Progenitor cell of endocrine pancreas (in vitro differentiated cells): ENCODE measurements at regions not wholly inside any gene's neighbourhood (a gene's known extent, or its start where the extent isn't known, plus 50 kb on each side); places are given as distances from the start of the nearest gene placed in this dataset.

Experiments used
- DNase-seq: peaks from one replicate; pipeline ENCODE4 v3.0.0; 2021; ENCODE audit warnings: low spot score; ENCODE audit not compliant: unreplicated experiment
- H3K27ac Mint-ChIP-seq: 2 replicates; pipeline ENCODE4 v1.8.0; 2021; ENCODE audit warnings: mild to moderate bottlenecking, moderate library complexity, mixed read lengths
- H3K27me3 Mint-ChIP-seq: 2 replicates; pipeline ENCODE4 v1.8.0; 2021; ENCODE audit warnings: mixed read lengths
- H3K36me3 Mint-ChIP-seq: 2 replicates; pipeline ENCODE4 v1.8.0; 2022; ENCODE audit warnings: mixed read lengths; ENCODE audit not compliant: insufficient read depth
- H3K4me1 Mint-ChIP-seq: 2 replicates; pipeline ENCODE4 v1.8.0; 2021; ENCODE audit warnings: low read depth, mixed read lengths
- H3K4me3 Mint-ChIP-seq: 2 replicates; pipeline ENCODE4 v1.8.0; 2021; ENCODE audit warnings: low read depth, mild to moderate bottlenecking, moderate library complexity, mixed read lengths
- H3K9me3 Mint-ChIP-seq: 2 replicates; pipeline ENCODE4 v1.8.0; 2021; ENCODE audit warnings: low read depth, mixed read lengths
- CTCF ChIP-seq: fragments of 200-600 bp; sonication (generic); IDR thresholded peaks from one replicate; pipeline ENCODE4 v1.5.0; 2021; ENCODE audit warnings: antibody characterized with exemption, mild to moderate bottlenecking; ENCODE audit not compliant: unreplicated experiment

DNA sequence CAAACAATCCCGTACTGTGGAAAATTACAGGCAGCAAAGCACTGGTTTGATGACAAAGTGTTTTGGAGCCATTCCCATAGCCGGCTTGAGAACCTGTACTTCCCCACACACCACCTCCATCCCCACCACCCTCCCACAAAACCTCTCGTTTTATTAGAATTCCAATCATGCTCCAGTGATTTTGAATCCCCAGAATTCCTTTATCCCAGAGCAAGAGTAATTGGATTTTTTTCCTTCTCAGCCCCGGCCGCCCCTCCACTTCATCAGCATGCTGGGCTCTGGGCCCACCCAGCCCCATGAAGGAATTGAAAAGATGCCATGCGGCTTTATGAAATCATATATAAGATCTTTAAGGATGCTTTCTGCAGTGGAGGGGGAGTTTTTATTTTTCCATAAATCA is 136.6 kb downstream of the OMA1 start:
- Mint-ChIP-seq H3K4me1 (no peaks in the 10 kb centered on the region), H3K27ac (no peak overlapping the region), H3K27me3 (no peaks in the 10 kb centered on the region), H3K9me3 (no peaks in the 10 kb centered on the region), H3K36me3 (no peaks in the 10 kb centered on the region), H3K4me3 (no peak overlapping the region)
- no peak for TF ChIP-seq CTCF
- DNase-seq, result no peak

DNA sequence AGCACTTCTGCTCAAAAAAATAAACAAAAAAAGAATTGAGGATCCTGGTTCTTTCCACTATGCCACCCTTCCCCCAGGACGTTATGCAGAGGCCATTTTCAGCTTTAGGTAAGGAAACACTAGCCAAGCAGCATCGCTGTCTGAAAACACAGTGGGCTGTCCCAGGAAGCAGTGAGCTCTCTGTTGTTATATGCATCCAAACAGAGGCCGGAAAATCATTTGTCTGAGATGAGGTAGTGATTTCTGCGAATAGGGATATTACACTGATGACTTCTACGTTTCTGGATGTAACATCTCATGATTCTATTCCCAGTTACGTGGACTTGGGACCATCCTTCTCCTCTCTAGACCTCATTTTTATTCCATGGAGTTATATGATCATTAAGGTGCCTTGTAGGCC is 137.2 kb downstream of the OMA1 start:
- H3K4me3 Mint-ChIP-seq, result no peak overlapping the region
- H3K36me3 Mint-ChIP-seq, result no peaks in the 10 kb centered on the region
- no peak for DNase-seq
- no peak overlapping the region for H3K27ac Mint-ChIP-seq
- no peaks in the 10 kb centered on the region for H3K4me1 Mint-ChIP-seq
- no peak for TF ChIP-seq CTCF
- no peaks in the 10 kb centered on the region for H3K9me3 Mint-ChIP-seq
- no peaks in the 10 kb centered on the region for H3K27me3 Mint-ChIP-seq

- Mint-ChIP-seq H3K4me1 (no peaks in the 10 kb centered on the region), H3K27ac (no peak overlapping the region), H3K36me3 (no peaks in the 10 kb centered on the region), H3K9me3 (no peaks in the 10 kb centered on the region), H3K27me3 (no peaks in the 10 kb centered on the region), H3K4me3 (no peak overlapping the region)
- DNase-seq, result no peak
- TF ChIP-seq CTCF, result no peak
These were observed 140.0 kb downstream of the OMA1 start for GRCh38 chr1:58406301-58407071.

- H3K36me3 Mint-ChIP-seq, result no peaks in the 10 kb centered on the region
- no peaks in the 10 kb centered on the region for H3K4me1 Mint-ChIP-seq
- no peak for TF ChIP-seq CTCF
- H3K9me3 Mint-ChIP-seq, result no peaks in the 10 kb centered on the region
- no peak for DNase-seq
- H3K4me3 Mint-ChIP-seq, result no peak overlapping the region
- peaks cover 2% of the 10 kb centered on the region for H3K27me3 Mint-ChIP-seq
- H3K27ac Mint-ChIP-seq, result no peak overlapping the region
These were observed 140.9 kb downstream of the OMA1 start for GRCh38 chr1:58405660-58406059.

GRCh38 chr1:58403894-58404293 is 142.6 kb downstream of the OMA1 start:
- no peaks in the 10 kb centered on the region for H3K36me3 Mint-ChIP-seq
- peaks cover 2% of the 10 kb centered on the region for H3K27me3 Mint-ChIP-seq
- no peaks in the 10 kb centered on the region for H3K4me1 Mint-ChIP-seq
- H3K9me3 Mint-ChIP-seq, result no peaks in the 10 kb centered on the region
- no peak overlapping the region for H3K27ac Mint-ChIP-seq
- DNase-seq, result no peak
- TF ChIP-seq CTCF, result no peak
- H3K4me3 Mint-ChIP-seq, result no peak overlapping the region
